GM10248 (cell line): ENCODE measurements at regions not wholly inside any gene's neighbourhood (a gene's known extent, or its start where the extent isn't known, plus 50 kb on each side); places are given as distances from the start of the nearest gene placed in this dataset.

Experiments used
- CTCF ChIA-PET: fragments of 300-600 bp; sonication (Branson Sonifier 250); formaldehyde crosslinking; extraction: SDS; loops from one replicate; lab custom pipeline; 2021; ENCODE audit warnings: antibody characterized with exemption; lab: Yijun Ruan, JAX
- POLR2A ChIA-PET: fragments of 350-650 bp; sonication (Branson Sonifier 250); formaldehyde crosslinking; extraction: SDS; loops from one replicate; lab custom pipeline; 2020; ENCODE audit warnings: antibody characterized with exemption; lab: Yijun Ruan, JAX
- DNase-seq: peaks from one replicate; pipeline ENCODE4 v3.0.0; 2012; ENCODE audit errors: extremely low spot score
- TF ChIP-seq, protein P1 (sequence below): IDR thresholded peaks from 2 replicates; pipeline ENCODE4 v1.5.1; 2012; ENCODE audit warnings: mild to moderate bottlenecking, low read depth; ENCODE audit errors: extremely low read depth, missing control alignments, control extremely low read depth

DNA sequence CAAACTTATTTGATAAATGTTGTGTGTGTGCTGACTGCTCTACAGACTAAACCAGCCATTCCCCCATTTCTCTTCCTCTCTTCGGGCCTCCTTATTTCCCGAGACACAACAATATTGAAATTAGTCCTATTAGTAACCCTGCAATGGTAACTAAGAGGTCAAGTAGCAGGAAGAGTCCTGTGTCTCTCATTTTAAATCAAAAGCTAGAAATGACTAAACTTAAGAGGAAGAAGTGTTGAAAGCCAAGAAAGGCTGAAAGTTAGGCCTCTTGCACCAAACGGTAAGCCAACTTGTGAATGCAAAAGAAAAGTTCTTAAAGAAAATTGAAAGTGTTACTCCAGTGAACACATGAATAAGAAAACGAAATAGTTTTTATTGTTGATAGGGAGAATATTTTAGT lies 357.8 kb upstream of the SLC7A11 start:
- no peak for DNase-seq
- CTCF ChIA-PET, result no interaction called here
- TF ChIP-seq, protein P1, sequence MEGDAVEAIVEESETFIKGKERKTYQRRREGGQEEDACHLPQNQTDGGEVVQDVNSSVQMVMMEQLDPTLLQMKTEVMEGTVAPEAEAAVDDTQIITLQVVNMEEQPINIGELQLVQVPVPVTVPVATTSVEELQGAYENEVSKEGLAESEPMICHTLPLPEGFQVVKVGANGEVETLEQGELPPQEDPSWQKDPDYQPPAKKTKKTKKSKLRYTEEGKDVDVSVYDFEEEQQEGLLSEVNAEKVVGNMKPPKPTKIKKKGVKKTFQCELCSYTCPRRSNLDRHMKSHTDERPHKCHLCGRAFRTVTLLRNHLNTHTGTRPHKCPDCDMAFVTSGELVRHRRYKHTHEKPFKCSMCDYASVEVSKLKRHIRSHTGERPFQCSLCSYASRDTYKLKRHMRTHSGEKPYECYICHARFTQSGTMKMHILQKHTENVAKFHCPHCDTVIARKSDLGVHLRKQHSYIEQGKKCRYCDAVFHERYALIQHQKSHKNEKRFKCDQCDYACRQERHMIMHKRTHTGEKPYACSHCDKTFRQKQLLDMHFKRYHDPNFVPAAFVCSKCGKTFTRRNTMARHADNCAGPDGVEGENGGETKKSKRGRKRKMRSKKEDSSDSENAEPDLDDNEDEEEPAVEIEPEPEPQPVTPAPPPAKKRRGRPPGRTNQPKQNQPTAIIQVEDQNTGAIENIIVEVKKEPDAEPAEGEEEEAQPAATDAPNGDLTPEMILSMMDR, result no peak
- POLR2A ChIA-PET, result no interaction called here

DNA sequence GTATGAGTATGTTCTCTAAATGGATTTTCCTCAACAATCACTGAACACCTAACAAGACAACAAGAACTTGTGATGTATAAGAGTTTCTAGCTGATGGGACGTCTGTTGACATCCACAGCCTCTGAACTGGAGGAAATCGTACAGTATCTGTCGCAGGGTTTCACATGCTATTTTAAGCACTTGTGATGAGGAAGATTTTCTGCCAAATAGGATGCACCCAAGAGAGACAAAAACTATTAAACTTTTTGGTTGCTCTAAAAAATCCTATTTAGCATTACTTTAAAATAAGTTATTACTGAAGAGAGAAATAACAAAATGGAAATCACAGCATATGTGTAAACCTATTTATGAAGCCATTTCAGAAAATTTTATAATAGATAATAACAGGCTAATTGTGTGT lies 356.1 kb upstream of the SLC7A11 start:
- TF ChIP-seq, protein P1, result no peak
- CTCF ChIA-PET, result no interaction called here
- POLR2A ChIA-PET, result no interaction called here
- DNase-seq, result no peak

DNA sequence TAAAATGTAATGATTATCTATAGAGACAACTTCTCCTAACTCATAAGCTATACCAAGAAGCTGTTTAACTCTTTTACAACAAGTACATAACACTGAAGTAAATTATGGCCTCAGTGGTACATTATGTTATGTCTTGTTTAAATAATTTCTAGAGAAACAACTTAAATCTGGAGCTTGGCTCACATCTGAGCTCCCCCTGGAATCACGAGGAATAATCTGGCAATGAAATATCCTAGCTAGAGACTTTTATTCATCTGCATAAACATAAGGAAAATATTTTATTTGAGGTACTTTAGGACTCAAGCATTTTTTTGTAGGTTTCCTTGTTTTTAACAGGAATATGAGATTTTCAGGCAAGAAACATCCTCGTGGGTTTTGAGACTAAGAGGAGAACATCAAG lies 354.7 kb upstream of the SLC7A11 start:
- TF ChIP-seq, protein P1, result no peak
- CTCF ChIA-PET, result no interaction called here
- no peak for DNase-seq
- POLR2A ChIA-PET, result no interaction called here

DNA sequence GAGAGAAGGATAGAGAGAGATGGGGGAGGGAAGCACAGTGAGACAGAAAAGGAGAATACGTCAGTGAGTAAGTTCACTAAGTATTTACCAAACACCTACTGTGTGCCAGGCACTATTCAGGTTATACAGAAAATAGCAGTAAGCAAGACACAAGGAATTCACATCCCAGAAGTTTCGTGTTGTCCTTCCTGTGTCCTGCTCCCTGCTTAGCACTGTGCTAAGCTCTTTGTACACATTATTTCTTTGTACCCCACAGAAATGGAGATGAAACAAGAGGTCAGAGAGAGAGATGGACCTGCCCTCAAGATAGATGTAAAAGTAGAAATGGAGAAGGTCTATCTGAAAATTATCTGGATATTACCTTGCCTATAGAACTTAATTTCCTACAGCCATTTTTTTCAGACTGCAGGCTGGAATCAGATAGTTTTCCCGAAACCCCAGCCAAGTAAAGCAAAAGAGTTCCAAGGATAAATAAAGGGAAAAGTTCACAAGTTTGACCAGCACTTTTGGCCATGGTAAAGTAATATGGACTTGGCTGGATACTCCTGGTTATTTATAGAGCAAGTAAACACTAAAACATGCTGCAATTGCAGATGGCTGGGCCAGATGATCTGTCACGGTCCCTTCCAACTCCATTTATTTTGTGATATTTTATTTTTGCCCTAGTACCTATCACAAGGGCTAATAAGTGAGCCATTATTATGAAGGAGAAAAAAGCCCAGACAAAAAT lies 353.7 kb upstream of the SLC7A11 start:
- CTCF ChIA-PET, result interaction anchor here (1.5 kb wide), 1 partner anchor 12 kb away, joined by 8 read pairs; no protein-coding TSS in a partner anchor
- no peak for DNase-seq
- POLR2A ChIA-PET, result no interaction called here
- TF ChIP-seq, protein P1, result no peak

DNA sequence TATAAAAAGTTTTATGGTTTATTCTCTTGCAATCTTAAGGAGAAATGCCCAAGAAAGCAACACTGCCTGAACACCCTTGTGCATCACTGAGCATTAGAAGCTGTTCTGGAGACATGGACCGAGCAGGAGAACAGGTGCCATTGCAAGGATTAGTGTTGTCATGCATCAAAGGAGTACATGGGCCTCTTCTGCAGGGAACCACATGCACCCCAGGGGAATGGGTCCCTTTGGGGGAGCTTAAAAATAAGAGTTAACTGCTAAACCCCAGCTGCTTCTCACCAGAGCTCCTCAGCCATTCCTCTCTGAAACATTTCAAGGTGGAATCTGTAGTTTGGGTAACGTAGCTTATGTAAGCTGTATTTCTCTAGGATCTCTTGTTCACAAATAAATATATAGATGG lies 353.0 kb upstream of the SLC7A11 start:
- TF ChIP-seq, protein P1, result no peak
- CTCF ChIA-PET, result interaction anchor here (1.5 kb wide), 1 partner anchor 12 kb away, joined by 8 read pairs; no protein-coding TSS in a partner anchor
- POLR2A ChIA-PET, result no interaction called here
- DNase-seq, result no peak

DNA sequence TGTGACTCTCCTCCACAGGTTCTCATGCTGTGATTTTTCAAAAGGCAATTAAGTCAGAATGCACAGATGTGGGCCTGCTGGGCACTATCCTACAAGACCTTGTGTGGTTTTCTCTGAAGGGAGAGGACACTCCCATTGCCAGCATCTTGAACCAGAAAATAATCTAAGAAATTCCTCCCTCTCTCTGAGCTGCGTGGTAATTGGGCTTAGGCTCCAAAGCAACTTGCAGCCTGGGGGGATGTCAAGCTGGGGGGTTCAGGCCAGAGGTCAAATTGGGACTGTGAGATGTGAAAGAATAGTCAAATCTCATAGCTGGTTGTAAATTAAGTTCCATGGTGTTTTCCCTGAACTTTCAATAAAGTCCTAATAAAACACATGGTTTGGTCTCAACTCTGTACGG lies 350.6 kb upstream of the SLC7A11 start:
- POLR2A ChIA-PET, result no interaction called here
- TF ChIP-seq, protein P1, result no peak
- CTCF ChIA-PET, result no interaction called here
- no peak for DNase-seq
